SK-N-SH (cell line): ENCODE measurements at regions not wholly inside any gene's neighbourhood (a gene's known extent, or its start where the extent isn't known, plus 50 kb on each side); places are given as distances from the start of the nearest gene placed in this dataset.

ENCODE experiments used
- ELF1 ChIP-seq: IDR thresholded peaks from 2 replicates; pipeline ENCODE4 v1.4.0; 2012
- EP300 ChIP-seq, 2 experiments: IDR thresholded peaks; 2 replicates each; pipeline versions ENCODE4 v1.4.0 to v1.6.1; 2012; ENCODE audit warnings: borderline replicate concordance in 1 of 2, low read depth in 1 of 2, low read length in 1 of 2
- EZH2phosphoT487 ChIP-seq: fragments of 200-600 bp; sonication (generic); IDR thresholded peaks from 2 replicates; pipeline ENCODE4 v1.6.1; 2017; ENCODE audit warnings: low read depth, mixed run types, mild to moderate bottlenecking, antibody characterized with exemption, moderate library complexity, borderline replicate concordance
- MEF2A ChIP-seq: IDR thresholded peaks from 2 replicates; pipeline ENCODE4 v1.4.0; 2012; ENCODE audit warnings: low read depth, borderline replicate concordance
- MXI1 ChIP-seq: IDR thresholded peaks from 2 replicates; pipeline ENCODE4 v1.6.1; 2012; ENCODE audit warnings: mild to moderate bottlenecking, low read depth, low read length, improper control_type of control experiment
- POLR2AphosphoS5 ChIP-seq: IDR thresholded peaks from 2 replicates; pipeline ENCODE4 v1.6.1; 2012; ENCODE audit warnings: low read depth, low read length
- RAD21 ChIP-seq: IDR thresholded peaks from 2 replicates; pipeline ENCODE4 v1.6.1; 2012; ENCODE audit warnings: mild to moderate bottlenecking, low read length
- RFX5 ChIP-seq: IDR thresholded peaks from 2 replicates; pipeline ENCODE4 v1.6.1; 2012; ENCODE audit warnings: mild to moderate bottlenecking, improper control_type of control experiment, low read length
- SIN3A ChIP-seq: IDR thresholded peaks from 2 replicates; pipeline ENCODE4 v1.6.1; 2012; ENCODE audit warnings: low read depth, mild to moderate bottlenecking, low read length, moderate library complexity, borderline replicate concordance
- TCF12 ChIP-seq: IDR thresholded peaks from 2 replicates; pipeline ENCODE4 v1.4.0; 2012
- TF ChIP-seq, protein P1 (sequence below): fragments of 200-600 bp; sonication (generic); IDR thresholded peaks from 2 replicates; pipeline ENCODE4 v1.6.1; 2017; ENCODE audit warnings: antibody characterized with exemption, mild to moderate bottlenecking, moderate library complexity
- TF ChIP-seq, protein P2 (sequence below): IDR thresholded peaks from 2 replicates; pipeline ENCODE4 v1.4.0; 2012; ENCODE audit warnings: low read depth
- TF ChIP-seq, protein P3 (sequence below): fragments of 150-350 bp; IDR thresholded peaks from 2 replicates; pipeline ENCODE4 v1.6.1; 2017; ENCODE audit warnings: antibody characterized with exemption, low read length, low read depth, borderline replicate concordance
- TF ChIP-seq, protein P4 (sequence below): IDR thresholded peaks from 2 replicates; pipeline ENCODE4 v1.6.1; 2012; ENCODE audit warnings: mild to moderate bottlenecking, low read depth, low read length, moderate library complexity

DNA sequence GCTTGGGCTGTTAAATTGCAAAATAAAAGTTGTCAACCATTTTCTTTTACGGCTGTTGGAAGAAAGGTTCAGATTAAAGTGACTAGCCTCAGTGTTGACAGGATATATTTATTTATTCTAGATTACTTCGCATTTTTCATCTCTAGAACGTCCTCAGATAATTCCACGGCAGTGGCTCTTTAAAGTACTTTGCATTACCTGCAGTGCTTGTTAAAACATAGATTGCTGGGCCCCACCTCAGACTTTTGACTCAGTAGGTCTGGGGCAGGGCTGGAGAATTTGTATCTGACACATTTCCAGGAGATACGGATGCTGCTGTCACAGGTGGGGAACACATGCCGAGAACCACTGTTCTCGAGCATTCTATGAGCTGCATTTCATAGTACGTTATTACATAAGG lies 292.7 kb downstream of the EDEM1 start:
- no peak for TF ChIP-seq RFX5
- no peak for TF ChIP-seq POLR2AphosphoS5
- TF ChIP-seq, protein P1, sequence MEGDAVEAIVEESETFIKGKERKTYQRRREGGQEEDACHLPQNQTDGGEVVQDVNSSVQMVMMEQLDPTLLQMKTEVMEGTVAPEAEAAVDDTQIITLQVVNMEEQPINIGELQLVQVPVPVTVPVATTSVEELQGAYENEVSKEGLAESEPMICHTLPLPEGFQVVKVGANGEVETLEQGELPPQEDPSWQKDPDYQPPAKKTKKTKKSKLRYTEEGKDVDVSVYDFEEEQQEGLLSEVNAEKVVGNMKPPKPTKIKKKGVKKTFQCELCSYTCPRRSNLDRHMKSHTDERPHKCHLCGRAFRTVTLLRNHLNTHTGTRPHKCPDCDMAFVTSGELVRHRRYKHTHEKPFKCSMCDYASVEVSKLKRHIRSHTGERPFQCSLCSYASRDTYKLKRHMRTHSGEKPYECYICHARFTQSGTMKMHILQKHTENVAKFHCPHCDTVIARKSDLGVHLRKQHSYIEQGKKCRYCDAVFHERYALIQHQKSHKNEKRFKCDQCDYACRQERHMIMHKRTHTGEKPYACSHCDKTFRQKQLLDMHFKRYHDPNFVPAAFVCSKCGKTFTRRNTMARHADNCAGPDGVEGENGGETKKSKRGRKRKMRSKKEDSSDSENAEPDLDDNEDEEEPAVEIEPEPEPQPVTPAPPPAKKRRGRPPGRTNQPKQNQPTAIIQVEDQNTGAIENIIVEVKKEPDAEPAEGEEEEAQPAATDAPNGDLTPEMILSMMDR: no peak
- TF ChIP-seq MXI1: no peak
- TF ChIP-seq, protein P2, sequence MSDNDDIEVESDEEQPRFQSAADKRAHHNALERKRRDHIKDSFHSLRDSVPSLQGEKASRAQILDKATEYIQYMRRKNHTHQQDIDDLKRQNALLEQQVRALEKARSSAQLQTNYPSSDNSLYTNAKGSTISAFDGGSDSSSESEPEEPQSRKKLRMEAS: no peak
- TF ChIP-seq EP300 (IDR thresholded peaks at IDR 0.05; ENCODE audit: borderline replicate concordance in 1 of 2, low read depth in 1 of 2, low read length in 1 of 2): no peak
- no peak for TF ChIP-seq EZH2phosphoT487
- TF ChIP-seq ELF1: no peak
- no peak for TF ChIP-seq MEF2A
- TF ChIP-seq, protein P3, sequence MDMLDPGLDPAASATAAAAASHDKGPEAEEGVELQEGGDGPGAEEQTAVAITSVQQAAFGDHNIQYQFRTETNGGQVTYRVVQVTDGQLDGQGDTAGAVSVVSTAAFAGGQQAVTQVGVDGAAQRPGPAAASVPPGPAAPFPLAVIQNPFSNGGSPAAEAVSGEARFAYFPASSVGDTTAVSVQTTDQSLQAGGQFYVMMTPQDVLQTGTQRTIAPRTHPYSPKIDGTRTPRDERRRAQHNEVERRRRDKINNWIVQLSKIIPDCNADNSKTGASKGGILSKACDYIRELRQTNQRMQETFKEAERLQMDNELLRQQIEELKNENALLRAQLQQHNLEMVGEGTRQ: no peak
- TF ChIP-seq SIN3A: no peak
- TF ChIP-seq RAD21: no peak
- no peak for TF ChIP-seq TCF12
- TF ChIP-seq, protein P4, sequence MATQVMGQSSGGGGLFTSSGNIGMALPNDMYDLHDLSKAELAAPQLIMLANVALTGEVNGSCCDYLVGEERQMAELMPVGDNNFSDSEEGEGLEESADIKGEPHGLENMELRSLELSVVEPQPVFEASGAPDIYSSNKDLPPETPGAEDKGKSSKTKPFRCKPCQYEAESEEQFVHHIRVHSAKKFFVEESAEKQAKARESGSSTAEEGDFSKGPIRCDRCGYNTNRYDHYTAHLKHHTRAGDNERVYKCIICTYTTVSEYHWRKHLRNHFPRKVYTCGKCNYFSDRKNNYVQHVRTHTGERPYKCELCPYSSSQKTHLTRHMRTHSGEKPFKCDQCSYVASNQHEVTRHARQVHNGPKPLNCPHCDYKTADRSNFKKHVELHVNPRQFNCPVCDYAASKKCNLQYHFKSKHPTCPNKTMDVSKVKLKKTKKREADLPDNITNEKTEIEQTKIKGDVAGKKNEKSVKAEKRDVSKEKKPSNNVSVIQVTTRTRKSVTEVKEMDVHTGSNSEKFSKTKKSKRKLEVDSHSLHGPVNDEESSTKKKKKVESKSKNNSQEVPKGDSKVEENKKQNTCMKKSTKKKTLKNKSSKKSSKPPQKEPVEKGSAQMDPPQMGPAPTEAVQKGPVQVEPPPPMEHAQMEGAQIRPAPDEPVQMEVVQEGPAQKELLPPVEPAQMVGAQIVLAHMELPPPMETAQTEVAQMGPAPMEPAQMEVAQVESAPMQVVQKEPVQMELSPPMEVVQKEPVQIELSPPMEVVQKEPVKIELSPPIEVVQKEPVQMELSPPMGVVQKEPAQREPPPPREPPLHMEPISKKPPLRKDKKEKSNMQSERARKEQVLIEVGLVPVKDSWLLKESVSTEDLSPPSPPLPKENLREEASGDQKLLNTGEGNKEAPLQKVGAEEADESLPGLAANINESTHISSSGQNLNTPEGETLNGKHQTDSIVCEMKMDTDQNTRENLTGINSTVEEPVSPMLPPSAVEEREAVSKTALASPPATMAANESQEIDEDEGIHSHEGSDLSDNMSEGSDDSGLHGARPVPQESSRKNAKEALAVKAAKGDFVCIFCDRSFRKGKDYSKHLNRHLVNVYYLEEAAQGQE: no peak
